HAP-1 (cell line): ENCODE measurements at regions not wholly inside any gene's neighbourhood (a gene's known extent, or its start where the extent isn't known, plus 50 kb on each side); places are given as distances from the start of the nearest gene placed in this dataset.

Experiments used
- DNase-seq, 2 experiments: peaks; one replicate each; pipeline ENCODE4 v3.0.0-alpha.2; 2016 to 2020; ENCODE audit warnings: low spot score in 2 of 2
- H3K27me3 ChIP-seq: fragments of 250-450 bp; sonication (Bioruptor Pico); 2 replicates; pipeline ENCODE4 v1.5.1; 2020; ENCODE audit warnings: low read depth, mild to moderate bottlenecking, moderate library complexity
- H3K36me3 ChIP-seq: fragments of 250-450 bp; sonication (Bioruptor Pico); replicated peaks from 2 replicates; pipeline ENCODE4 v1.5.1; 2020; ENCODE audit warnings: mild to moderate bottlenecking
- H3K4me1 ChIP-seq: fragments of 250-450 bp; sonication (Bioruptor Pico); 2 replicates; pipeline ENCODE4 v1.5.1; 2020; ENCODE audit warnings: mild to moderate bottlenecking
- H3K4me3 ChIP-seq: fragments of 250-450 bp; sonication (Bioruptor Pico); 2 replicates; pipeline ENCODE4 v1.5.1; 2020; ENCODE audit warnings: mild to moderate bottlenecking, moderate library complexity
- H3K9me3 ChIP-seq: fragments of 250-450 bp; sonication (Bioruptor Pico); 2 replicates; pipeline ENCODE4 v1.5.1; 2020; ENCODE audit warnings: mild to moderate bottlenecking, moderate library complexity
- in situ Hi-C: fragments of 300-500 bp; cut with MboI; formaldehyde crosslinking; loops from 3 replicates; pipeline ENCODE4 v1.14.3; 2020; ENCODE audit warnings: low sequenced_read_pairs, inconsistent platforms, mixed read lengths

DNA sequence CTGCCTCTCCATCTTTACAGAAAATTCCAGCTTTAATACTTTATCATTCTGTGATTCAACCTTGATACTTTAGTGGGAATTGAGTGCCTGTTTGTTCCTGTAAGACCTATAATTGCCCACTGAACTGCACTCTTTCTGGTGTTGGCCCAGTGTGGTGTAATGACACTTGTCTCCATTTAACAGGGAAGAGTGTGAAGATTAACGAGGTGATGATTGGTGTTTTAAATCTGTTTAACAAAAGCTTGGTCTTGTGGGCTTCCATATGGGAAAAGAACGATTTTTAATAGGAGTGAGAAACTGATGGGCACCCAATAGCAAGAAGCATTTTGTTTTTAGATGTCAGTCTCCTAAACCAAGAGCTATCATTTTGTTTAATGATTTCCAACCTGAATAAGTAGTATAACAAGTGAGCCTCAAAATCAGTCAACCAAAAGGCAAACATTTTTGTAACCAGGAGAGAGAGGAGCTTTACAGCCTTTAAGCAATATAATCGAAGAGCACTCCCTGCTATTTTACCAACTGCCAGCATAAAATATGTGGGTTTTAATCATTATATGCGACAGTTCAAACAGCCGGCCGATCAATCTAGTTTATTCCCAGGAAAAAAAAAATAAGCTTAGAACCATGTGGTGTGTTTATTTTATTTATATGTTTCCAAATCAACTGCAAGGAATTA lies 50.2 kb downstream of the SUPT20HL1 start:
- peaks cover 4% of the 10 kb centered on the region; the same call in 1 of the 2 replicates for H3K27me3 ChIP-seq
- in situ Hi-C loops, result no loop called here
- H3K4me1 ChIP-seq, result no peaks in the 10 kb centered on the region
- H3K36me3 ChIP-seq, result no peaks in the 10 kb centered on the region
- H3K4me3 ChIP-seq, result no peak overlapping the region
- DNase-seq, result peak in 1 of 2 experiments; percentile 11
- no peaks in the 10 kb centered on the region for H3K9me3 ChIP-seq

DNA sequence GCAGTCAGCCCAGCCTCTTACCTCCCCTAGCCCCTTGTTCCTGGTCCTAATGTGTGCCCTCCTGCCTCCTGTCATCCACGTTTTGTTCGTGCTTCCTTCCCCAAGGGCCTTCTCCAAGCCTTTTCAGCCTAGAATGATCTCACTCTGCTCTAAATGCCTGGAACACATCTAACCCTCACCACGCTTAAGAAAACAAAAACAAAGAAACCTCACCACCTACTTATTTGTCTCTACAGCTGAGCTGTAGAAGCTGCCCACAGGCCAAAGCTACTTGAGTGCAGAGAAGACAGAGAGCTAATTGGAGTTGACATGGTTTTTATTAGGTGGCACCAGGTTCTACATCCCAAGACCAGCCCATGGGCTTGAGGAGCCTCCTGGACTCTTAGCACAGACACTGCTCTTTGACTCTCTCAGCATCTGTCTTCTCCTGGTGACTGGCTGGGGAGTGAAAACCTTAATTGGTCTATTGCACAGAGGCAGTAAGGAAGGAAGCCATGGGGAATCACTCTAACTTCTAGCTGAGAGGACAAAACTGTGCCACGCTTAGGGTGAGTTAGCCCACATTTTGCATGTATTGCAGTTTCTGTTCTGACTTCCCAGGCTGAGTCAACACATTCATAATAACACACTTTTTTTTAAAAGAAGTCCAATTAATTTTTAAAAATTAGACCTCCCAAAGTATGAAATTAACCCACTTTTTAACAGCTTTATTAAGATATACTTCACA lies 52.3 kb upstream of the PDK3 start:
- no peaks in the 10 kb centered on the region for H3K9me3 ChIP-seq
- in situ Hi-C loops, result no loop called here
- no peaks in the 10 kb centered on the region for H3K4me1 ChIP-seq
- H3K27me3 ChIP-seq, result peaks cover 4% of the 10 kb centered on the region; the same call in 1 of the 2 replicates
- H3K36me3 ChIP-seq, result no peaks in the 10 kb centered on the region
- no peak overlapping the region for H3K4me3 ChIP-seq
- no peak for DNase-seq
